KMS-11 (cell line): ENCODE measurements at regions not wholly inside any gene's neighbourhood (a gene's known extent, or its start where the extent isn't known, plus 50 kb on each side); places are given as distances from the start of the nearest gene placed in this dataset.

Experiments used
- H2AFZ ChIP-seq: fragments of 200-600 bp; sonication (generic); 2 replicates; pipeline ENCODE4 v1.6.1; 2016; ENCODE audit warnings: antibody characterized with exemption, mixed run types, low read depth
- H3K27ac ChIP-seq: fragments of 200-600 bp; sonication (generic); 2 replicates; pipeline ENCODE4 v1.6.1; 2016; ENCODE audit warnings: mild to moderate bottlenecking, mixed run types
- H3K27me3 ChIP-seq: fragments of 200-600 bp; sonication (generic); 2 replicates; pipeline ENCODE4 v1.6.1; 2017; ENCODE audit warnings: mild to moderate bottlenecking, low read depth, mixed run types, moderate library complexity; ENCODE audit not compliant: insufficient read depth
- H3K36me3 ChIP-seq: fragments of 200-600 bp; sonication (generic); 2 replicates; pipeline ENCODE4 v1.6.1; 2017; ENCODE audit warnings: mild to moderate bottlenecking, mixed run types; ENCODE audit not compliant: insufficient read depth
- H3K4me1 ChIP-seq: fragments of 200-600 bp; sonication (generic); 2 replicates; pipeline ENCODE4 v1.6.1; 2016; ENCODE audit warnings: mild to moderate bottlenecking, low read depth, mixed run types; ENCODE audit not compliant: poor library complexity, severe bottlenecking
- H3K4me2 ChIP-seq: fragments of 200-600 bp; sonication (generic); 2 replicates; pipeline ENCODE4 v1.7.0; 2016; ENCODE audit warnings: mild to moderate bottlenecking, mixed run types
- H3K4me3 ChIP-seq: fragments of 200-600 bp; sonication (generic); IDR thresholded peaks from 2 replicates; pipeline ENCODE4 v1.6.1; 2017; ENCODE audit warnings: low read depth, low read length, mixed read lengths; ENCODE audit not compliant: insufficient read depth
- H3K79me2 ChIP-seq: fragments of 200-600 bp; sonication (generic); 2 replicates; pipeline ENCODE4 v1.6.1; 2016; ENCODE audit warnings: low read depth, mixed run types; ENCODE audit not compliant: insufficient read depth
- H3K9ac ChIP-seq: fragments of 200-600 bp; sonication (generic); 2 replicates; pipeline ENCODE4 v1.6.1; 2016; ENCODE audit warnings: mild to moderate bottlenecking, mixed run types
- H4K20me1 ChIP-seq: fragments of 200-600 bp; sonication (generic); 2 replicates; pipeline ENCODE4 v1.6.1; 2016; ENCODE audit warnings: mild to moderate bottlenecking, mixed run types; ENCODE audit not compliant: insufficient read depth
- TF ChIP-seq, protein P1 (sequence below): fragments of 200-600 bp; sonication (generic); conservative IDR thresholded peaks from 2 replicates; pipeline ENCODE4 v1.6.1; 2017; ENCODE audit warnings: low read depth, mild to moderate bottlenecking, antibody characterized with exemption, low read length, moderate library complexity, mixed read lengths

- no peaks in the 10 kb centered on the region for H3K27me3 ChIP-seq
- H3K9ac ChIP-seq: no peak overlapping the region
- H3K36me3 ChIP-seq: no peaks in the 10 kb centered on the region
- H3K4me3 ChIP-seq: no peak overlapping the region
- no peak overlapping the region for H2AFZ ChIP-seq
- no peaks in the 10 kb centered on the region for H3K79me2 ChIP-seq
- TF ChIP-seq, protein P1, sequence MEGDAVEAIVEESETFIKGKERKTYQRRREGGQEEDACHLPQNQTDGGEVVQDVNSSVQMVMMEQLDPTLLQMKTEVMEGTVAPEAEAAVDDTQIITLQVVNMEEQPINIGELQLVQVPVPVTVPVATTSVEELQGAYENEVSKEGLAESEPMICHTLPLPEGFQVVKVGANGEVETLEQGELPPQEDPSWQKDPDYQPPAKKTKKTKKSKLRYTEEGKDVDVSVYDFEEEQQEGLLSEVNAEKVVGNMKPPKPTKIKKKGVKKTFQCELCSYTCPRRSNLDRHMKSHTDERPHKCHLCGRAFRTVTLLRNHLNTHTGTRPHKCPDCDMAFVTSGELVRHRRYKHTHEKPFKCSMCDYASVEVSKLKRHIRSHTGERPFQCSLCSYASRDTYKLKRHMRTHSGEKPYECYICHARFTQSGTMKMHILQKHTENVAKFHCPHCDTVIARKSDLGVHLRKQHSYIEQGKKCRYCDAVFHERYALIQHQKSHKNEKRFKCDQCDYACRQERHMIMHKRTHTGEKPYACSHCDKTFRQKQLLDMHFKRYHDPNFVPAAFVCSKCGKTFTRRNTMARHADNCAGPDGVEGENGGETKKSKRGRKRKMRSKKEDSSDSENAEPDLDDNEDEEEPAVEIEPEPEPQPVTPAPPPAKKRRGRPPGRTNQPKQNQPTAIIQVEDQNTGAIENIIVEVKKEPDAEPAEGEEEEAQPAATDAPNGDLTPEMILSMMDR: no peak
- H3K27ac ChIP-seq: no peak overlapping the region
- no peaks in the 10 kb centered on the region for H3K4me1 ChIP-seq
- H4K20me1 ChIP-seq: no peaks in the 10 kb centered on the region
- no peak overlapping the region for H3K4me2 ChIP-seq
Observed at GRCh38 chrX:43239356-43239755, 416.7 kb upstream of the MAOA start.

DNA sequence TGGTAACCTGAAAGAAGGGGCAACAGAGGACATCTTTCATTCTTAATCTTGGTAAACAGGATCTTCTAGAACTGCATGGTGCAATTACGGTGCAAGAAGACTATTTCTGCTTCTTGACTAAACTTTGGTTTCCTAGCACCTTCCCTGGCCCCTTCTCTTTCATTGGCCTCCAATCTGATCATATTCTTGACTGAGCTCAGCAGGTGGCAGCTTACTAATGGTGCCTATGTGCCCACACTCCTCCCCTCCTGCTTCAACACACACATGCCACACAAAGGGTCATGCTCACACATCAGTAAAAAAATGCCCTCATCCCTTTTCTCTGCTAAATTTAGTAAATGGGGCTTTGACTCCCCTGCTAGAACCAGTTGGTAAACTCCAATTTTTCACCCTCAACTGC, 400.5 kb upstream of the MAOA start:
- no peaks in the 10 kb centered on the region for H3K27me3 ChIP-seq
- TF ChIP-seq, protein P1: no peak
- H3K9ac ChIP-seq: no peak overlapping the region
- no peak overlapping the region for H3K4me3 ChIP-seq
- no peak overlapping the region for H3K4me2 ChIP-seq
- no peak overlapping the region for H3K27ac ChIP-seq
- H3K4me1 ChIP-seq: no peaks in the 10 kb centered on the region
- no peaks in the 10 kb centered on the region for H3K36me3 ChIP-seq
- H4K20me1 ChIP-seq: no peaks in the 10 kb centered on the region
- H3K79me2 ChIP-seq: no peaks in the 10 kb centered on the region
- H2AFZ ChIP-seq: no peak overlapping the region

GRCh38 chrX:43266487-43266886, 389.6 kb upstream of the MAOA start:
- Histone ChIP-seq H3K9ac (no peak overlapping the region), H4K20me1 (no peaks in the 10 kb centered on the region), H3K27ac (no peak overlapping the region), H3K4me2 (no peak overlapping the region), H3K4me3 (no peak overlapping the region), H2AFZ (no peak overlapping the region), H3K27me3 (no peaks in the 10 kb centered on the region), H3K36me3 (no peaks in the 10 kb centered on the region), H3K79me2 (no peaks in the 10 kb centered on the region), H3K4me1 (no peaks in the 10 kb centered on the region)
- TF ChIP-seq, protein P1: no peak

- Histone ChIP-seq H2AFZ (no peak overlapping the region), H3K4me3 (no peak overlapping the region), H3K27ac (no peak overlapping the region), H3K4me2 (no peak overlapping the region), H4K20me1 (no peaks in the 10 kb centered on the region), H3K27me3 (no peaks in the 10 kb centered on the region), H3K79me2 (no peaks in the 10 kb centered on the region), H3K9ac (no peak overlapping the region), H3K4me1 (no peaks in the 10 kb centered on the region), H3K36me3 (no peaks in the 10 kb centered on the region)
- TF ChIP-seq, protein P1: no peak
Observed at GRCh38 chrX:43267652-43268051, 388.4 kb upstream of the MAOA start.
